GM18498 (cell line): ENCODE measurements at regions not wholly inside any gene's neighbourhood (a gene's known extent, or its start where the extent isn't known, plus 50 kb on each side); places are given as distances from the start of the nearest gene placed in this dataset.

Source experiments
- ATAC-seq: cut with Tn5 transposase; IDR thresholded peaks from one replicate; pipeline ENCODE4 v1.9.1; 2021; ENCODE audit warnings: mild to moderate bottlenecking, moderate library complexity; ENCODE audit not compliant: unreplicated experiment

GRCh38 chr1:208923946-208924720, 659.4 kb upstream of the CAMK1G start:
- no peak for ATAC-seq

GRCh38 chr1:208924928-208925327, 658.6 kb upstream of the CAMK1G start:
- ATAC-seq, result no peak

GRCh38 chr1:208928349-208929010, 655.0 kb upstream of the CAMK1G start:
- ATAC-seq, result no peak

- no peak for ATAC-seq
Measured at GRCh38 chr1:208929575-208929974, 653.9 kb upstream of the CAMK1G start.

- no peak for ATAC-seq
Measured at GRCh38 chr1:208931936-208932335, 651.6 kb upstream of the CAMK1G start.

- ATAC-seq, result no peak
Measured at GRCh38 chr1:208933984-208934525, 649.5 kb upstream of the CAMK1G start.

GRCh38 chr1:208934933-208935332, 648.6 kb upstream of the CAMK1G start:
- no peak for ATAC-seq

GRCh38 chr1:208935517-208936187, 647.9 kb upstream of the CAMK1G start:
- no peak for ATAC-seq

- no peak for ATAC-seq
Measured at GRCh38 chr1:208939537-208940085, 643.9 kb upstream of the CAMK1G start.

GRCh38 chr1:208942394-208943130, 641.0 kb upstream of the CAMK1G start:
- ATAC-seq, result no peak

GRCh38 chr1:208943291-208943690, 640.2 kb upstream of the CAMK1G start:
- no peak for ATAC-seq

- no peak for ATAC-seq
Measured at GRCh38 chr1:208944981-208945451, 638.5 kb upstream of the CAMK1G start.

GRCh38 chr1:208950206-208950605, 633.3 kb upstream of the CAMK1G start:
- ATAC-seq, result no peak

GRCh38 chr1:208951026-208951525, 632.4 kb upstream of the CAMK1G start:
- no peak for ATAC-seq

GRCh38 chr1:208951908-208952307, 631.6 kb upstream of the CAMK1G start:
- no peak for ATAC-seq

- no peak for ATAC-seq
Measured at GRCh38 chr1:208962867-208963266, 620.6 kb upstream of the CAMK1G start.

- ATAC-seq, result no peak
Measured at GRCh38 chr1:208965351-208965750, 618.2 kb upstream of the CAMK1G start.

GRCh38 chr1:208967334-208967733, 616.2 kb upstream of the CAMK1G start:
- ATAC-seq, result no peak

GRCh38 chr1:208974717-208975116, 608.8 kb upstream of the CAMK1G start:
- ATAC-seq, result no peak

GRCh38 chr1:208975456-208975855, 608.1 kb upstream of the CAMK1G start:
- no peak for ATAC-seq
